NCI-H1436 (cell line): ENCODE measurements at regions not wholly inside any gene's neighbourhood (a gene's known extent, or its start where the extent isn't known, plus 50 kb on each side); places are given as distances from the start of the nearest gene placed in this dataset.
"Not testable (repeated sequence)": the region's sequence is repeated elsewhere in the genome, so short reads cannot be mapped to it uniquely, and the experiment has no call there.

Experiments used
- DNase-seq: peaks from one replicate; lab custom pipeline; 2025; lab: John Stamatoyannopoulos, UW

- DNase-seq: no peak
Observed at GRCh38 chr5:6108981-6109825, 269.1 kb downstream of the MED10 start.

- no peak for DNase-seq
Observed at GRCh38 chr5:6108540-6108848, 269.9 kb downstream of the MED10 start.

- no peak for DNase-seq
Observed at GRCh38 chr5:6107675-6108539, 270.4 kb downstream of the MED10 start.

GRCh38 chr5:6106756-6107155 is 271.6 kb downstream of the MED10 start:
- no peak for DNase-seq

GRCh38 chr5:6105320-6105719 is 273.0 kb downstream of the MED10 start:
- DNase-seq: no peak

GRCh38 chr5:6096101-6096500 is 282.2 kb downstream of the MED10 start:
- no peak for DNase-seq

- not testable (repeated sequence) for DNase-seq
Observed at GRCh38 chr5:6094180-6094579, 284.2 kb downstream of the MED10 start.

- DNase-seq: no peak
Observed at GRCh38 chr5:6090838-6091237, 287.5 kb downstream of the MED10 start.

- no peak for DNase-seq
Observed at GRCh38 chr5:6090079-6090654, 288.2 kb downstream of the MED10 start.

- no peak for DNase-seq
Observed at GRCh38 chr5:6088706-6089105, 289.6 kb downstream of the MED10 start.

- DNase-seq: no peak
Observed at GRCh38 chr5:6087576-6087975, 290.8 kb downstream of the MED10 start.

GRCh38 chr5:6086871-6087270 is 291.5 kb downstream of the MED10 start:
- no peak for DNase-seq

- no peak for DNase-seq
Observed at GRCh38 chr5:6085341-6085860, 292.9 kb downstream of the MED10 start.

GRCh38 chr5:6084836-6085235 is 293.5 kb downstream of the MED10 start:
- DNase-seq: no peak

- DNase-seq: peak; percentile 79
Observed at GRCh38 chr5:6084376-6084775, 294.0 kb downstream of the MED10 start.

GRCh38 chr5:6083311-6083978 is 294.9 kb downstream of the MED10 start:
- no peak for DNase-seq

GRCh38 chr5:6082685-6083084 is 295.7 kb downstream of the MED10 start:
- DNase-seq: no peak

- DNase-seq: peak; percentile 70
Observed at GRCh38 chr5:6081727-6082210, 296.6 kb downstream of the MED10 start.

GRCh38 chr5:6080930-6081726 is 297.2 kb downstream of the MED10 start:
- no peak for DNase-seq

- DNase-seq: no peak
Observed at GRCh38 chr5:6080436-6080835, 297.9 kb downstream of the MED10 start.

GRCh38 chr5:6078881-6079280 is 299.5 kb downstream of the MED10 start:
- DNase-seq: no peak
